Dendritic cell treated with granulocyte-macrophage colony-stimulating factor and Interleukin-4, amounts not matched to agents 40 ng/mL and 50 ng/mL, for 4 days (primary cell): ENCODE measurements at regions not wholly inside any gene's neighbourhood (a gene's known extent, or its start where the extent isn't known, plus 50 kb on each side); places are given as distances from the start of the nearest gene placed in this dataset.
"Not testable (repeated sequence)": the region's sequence is repeated elsewhere in the genome, so short reads cannot be mapped to it uniquely, and the experiment has no call there.

Source experiments
- H3K27ac Mint-ChIP-seq: one replicate; pipeline ENCODE4 v1.8.0; 2022; ENCODE audit warnings: mild to moderate bottlenecking, mixed read lengths
- H3K27me3 Mint-ChIP-seq: one replicate; pipeline ENCODE4 v1.8.0; 2022; ENCODE audit warnings: mild to moderate bottlenecking, mixed read lengths
- H3K36me3 Mint-ChIP-seq: one replicate; pipeline ENCODE4 v1.8.0; 2022; ENCODE audit warnings: low read depth, mixed read lengths
- H3K4me1 Mint-ChIP-seq: one replicate; pipeline ENCODE4 v1.8.0; 2022; ENCODE audit warnings: low read depth, mixed read lengths
- H3K4me3 Mint-ChIP-seq: one replicate; pipeline ENCODE4 v1.8.0; 2022; ENCODE audit warnings: mild to moderate bottlenecking, moderate library complexity, mixed read lengths
- H3K9me3 Mint-ChIP-seq: one replicate; pipeline ENCODE4 v1.8.0; 2022; ENCODE audit warnings: mixed read lengths
- intact Hi-C: fragments of 100-400 bp; cut with micrococcal nuclease; formaldehyde crosslinking; loops from one replicate; pipeline ENCODE4 v1.15.0; 2022

DNA sequence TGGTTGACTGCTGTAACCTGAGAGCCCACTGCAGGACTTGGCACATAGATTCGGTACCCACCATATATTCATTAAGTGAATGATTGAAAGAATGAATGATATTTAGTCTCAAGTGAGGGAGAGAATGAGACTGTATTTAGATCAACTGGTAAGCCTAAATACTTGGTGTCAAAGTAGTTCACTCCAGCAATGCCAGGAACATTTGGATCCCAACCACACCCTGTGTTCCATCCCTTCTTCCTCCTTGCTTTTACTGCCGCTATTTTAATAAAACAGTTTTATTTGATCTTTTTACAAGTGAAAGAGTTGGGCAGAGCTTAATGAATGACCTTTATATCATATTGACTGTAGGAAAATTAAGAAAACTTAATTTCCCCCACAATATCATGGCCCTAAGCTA, 473.6 kb upstream of the CBLB start:
- H3K27ac Mint-ChIP-seq: no peak overlapping the region
- H3K27me3 Mint-ChIP-seq: no peaks in the 10 kb centered on the region
- no peaks in the 10 kb centered on the region for H3K36me3 Mint-ChIP-seq
- intact Hi-C loops: no loop called here
- no peaks in the 10 kb centered on the region for H3K9me3 Mint-ChIP-seq
- H3K4me3 Mint-ChIP-seq: no peak overlapping the region
- H3K4me1 Mint-ChIP-seq: no peaks in the 10 kb centered on the region

DNA sequence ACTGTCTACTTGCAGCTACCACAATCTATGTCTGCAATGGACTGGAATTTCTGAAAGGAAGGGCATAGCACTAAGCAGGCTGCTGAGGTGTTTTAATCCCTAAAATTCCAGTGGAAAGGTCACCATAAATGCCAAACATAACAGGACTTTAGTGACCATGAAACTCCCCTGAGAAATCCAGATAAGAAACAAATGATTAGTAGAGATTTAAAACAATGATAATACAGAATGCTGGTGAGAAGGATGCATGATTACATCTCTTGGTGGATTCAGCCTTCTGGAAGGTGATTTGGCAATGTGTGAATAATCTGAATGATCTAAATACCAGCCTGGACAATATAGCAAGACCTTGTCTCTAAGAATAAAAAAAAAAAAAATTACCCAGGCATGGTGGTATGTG, 475.0 kb upstream of the CBLB start:
- Mint-ChIP-seq H3K27me3 (no peaks in the 10 kb centered on the region), H3K36me3 (no peaks in the 10 kb centered on the region), H3K4me3 (no peak overlapping the region), H3K27ac (no peak overlapping the region), H3K4me1 (no peaks in the 10 kb centered on the region), H3K9me3 (no peaks in the 10 kb centered on the region)
- intact Hi-C loops: no loop called here

DNA sequence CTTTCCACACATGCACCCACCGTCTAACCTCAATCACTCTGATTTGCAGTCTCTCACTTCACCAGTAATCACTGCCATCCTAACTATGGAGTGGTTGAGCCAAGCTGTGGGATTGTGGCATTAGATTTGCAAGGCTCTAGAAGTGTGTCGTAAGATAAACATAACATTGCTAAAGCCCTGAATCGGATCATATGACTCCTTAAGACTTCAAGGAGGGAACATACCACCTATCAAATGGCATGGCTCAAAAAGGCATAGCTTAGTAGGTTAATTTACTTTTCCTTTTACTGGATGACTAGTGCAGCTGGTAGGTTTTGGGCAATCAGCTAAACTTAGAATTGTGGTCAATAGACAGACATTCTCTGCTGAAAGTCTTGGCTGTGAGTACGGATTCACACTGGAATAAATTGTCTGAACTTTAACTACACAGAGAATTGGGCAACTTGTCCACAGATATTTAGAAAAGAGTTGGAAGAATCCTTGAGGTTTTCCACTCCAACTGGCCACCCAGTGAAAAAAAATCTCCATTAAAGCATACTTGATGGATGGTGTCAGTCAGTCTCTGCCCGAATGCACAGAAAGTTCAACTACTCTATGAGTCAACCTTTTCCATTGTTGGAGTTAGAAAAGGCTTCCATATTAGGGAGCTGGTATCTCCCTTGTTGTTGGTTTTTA, 476.7 kb upstream of the CBLB start:
- Mint-ChIP-seq H3K4me3 (no peak overlapping the region), H3K4me1 (no peaks in the 10 kb centered on the region), H3K36me3 (no peaks in the 10 kb centered on the region), H3K27me3 (no peaks in the 10 kb centered on the region), H3K9me3 (no peaks in the 10 kb centered on the region), H3K27ac (no peak overlapping the region)
- intact Hi-C loops: no loop called here

DNA sequence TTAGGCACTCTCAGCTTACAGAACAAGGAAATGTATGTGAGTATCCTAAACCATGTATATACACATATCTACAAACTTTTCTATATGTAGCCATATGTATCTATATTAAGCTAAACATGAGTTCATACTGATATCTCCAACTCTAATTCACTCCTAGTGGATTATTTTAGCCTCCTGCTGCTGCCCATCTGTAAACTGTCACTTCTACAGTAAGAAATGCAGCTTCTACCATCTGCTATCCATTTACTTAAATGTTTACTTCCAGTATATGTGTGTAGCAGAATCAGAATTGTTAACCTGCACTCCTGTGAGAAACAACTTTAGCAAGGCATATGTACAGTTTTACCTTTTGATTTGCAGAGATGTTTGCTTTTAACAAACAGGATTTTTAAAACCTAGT, 478.5 kb upstream of the CBLB start:
- Mint-ChIP-seq H3K4me3 (no peak overlapping the region), H3K4me1 (no peaks in the 10 kb centered on the region), H3K9me3 (peaks cover 4% of the 10 kb centered on the region), H3K27ac (no peak overlapping the region), H3K27me3 (no peaks in the 10 kb centered on the region), H3K36me3 (no peaks in the 10 kb centered on the region)
- intact Hi-C loops: no loop called here

DNA sequence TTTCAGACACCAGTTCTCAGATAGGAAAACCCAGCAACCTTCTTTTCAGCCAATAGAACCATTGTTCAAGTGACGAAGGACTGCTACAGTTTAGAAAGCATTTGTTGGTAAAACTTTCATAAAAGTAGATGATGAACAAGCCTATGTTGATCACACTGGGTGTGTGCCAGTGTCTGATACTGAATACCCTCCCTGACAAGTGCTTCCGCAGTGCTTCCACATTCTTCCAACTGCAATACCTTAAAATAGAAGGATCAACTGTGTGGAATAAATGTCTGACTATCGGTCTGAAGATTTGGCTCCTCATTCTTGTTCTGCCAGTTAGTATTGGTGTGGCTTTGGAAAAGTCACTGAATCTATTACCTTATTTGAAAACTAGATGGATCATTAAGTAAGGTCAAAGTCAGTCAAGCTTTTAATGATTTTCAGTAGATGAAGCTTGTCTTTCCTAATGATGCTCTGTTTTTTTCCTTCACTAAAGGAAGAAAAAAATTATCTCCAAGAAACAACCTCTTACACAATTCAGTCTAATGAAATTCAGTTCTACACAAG, 479.4 kb upstream of the CBLB start:
- H3K36me3 Mint-ChIP-seq: no peaks in the 10 kb centered on the region
- intact Hi-C loops: no loop called here
- peaks cover 13% of the 10 kb centered on the region for H3K9me3 Mint-ChIP-seq
- no peaks in the 10 kb centered on the region for H3K4me1 Mint-ChIP-seq
- no peak overlapping the region for H3K4me3 Mint-ChIP-seq
- H3K27me3 Mint-ChIP-seq: no peaks in the 10 kb centered on the region
- H3K27ac Mint-ChIP-seq: no peak overlapping the region

DNA sequence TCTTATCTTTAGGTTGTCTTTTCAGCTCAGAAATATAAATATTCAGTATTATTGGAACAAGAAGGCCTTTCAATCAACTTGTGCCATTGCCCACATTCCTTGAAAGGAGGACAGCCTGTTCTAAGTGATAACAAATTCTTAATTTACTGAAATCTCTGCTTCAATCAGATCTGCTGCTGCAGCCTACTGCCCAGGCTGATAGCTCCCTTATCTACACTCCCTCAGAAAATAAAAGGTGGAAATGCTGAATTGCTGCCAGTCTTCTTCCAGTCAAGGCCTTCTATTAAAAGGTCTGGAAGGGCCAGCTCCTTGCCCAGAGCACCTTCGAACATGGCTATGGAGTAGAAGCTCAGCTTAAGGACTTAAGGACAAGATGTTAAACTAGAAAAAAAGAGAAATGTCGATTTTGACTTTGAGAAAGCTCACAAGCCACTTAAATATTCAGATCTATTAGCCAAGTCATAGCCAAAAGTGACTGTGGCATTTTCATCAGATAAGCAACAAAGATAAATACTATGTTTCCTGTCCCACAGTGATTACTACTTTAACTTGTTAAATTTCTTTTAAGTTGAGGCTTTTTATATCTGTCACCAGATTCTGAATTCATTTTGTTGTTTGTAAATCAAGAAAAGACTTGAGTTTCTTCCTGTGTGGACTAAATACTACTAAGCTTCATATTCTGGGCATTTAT, 480.5 kb upstream of the CBLB start:
- H3K4me3 Mint-ChIP-seq: no peak overlapping the region
- no peaks in the 10 kb centered on the region for H3K4me1 Mint-ChIP-seq
- intact Hi-C loops: no loop called here
- no peaks in the 10 kb centered on the region for H3K36me3 Mint-ChIP-seq
- H3K27ac Mint-ChIP-seq: no peak overlapping the region
- no peaks in the 10 kb centered on the region for H3K27me3 Mint-ChIP-seq
- H3K9me3 Mint-ChIP-seq: peaks cover 24% of the 10 kb centered on the region

DNA sequence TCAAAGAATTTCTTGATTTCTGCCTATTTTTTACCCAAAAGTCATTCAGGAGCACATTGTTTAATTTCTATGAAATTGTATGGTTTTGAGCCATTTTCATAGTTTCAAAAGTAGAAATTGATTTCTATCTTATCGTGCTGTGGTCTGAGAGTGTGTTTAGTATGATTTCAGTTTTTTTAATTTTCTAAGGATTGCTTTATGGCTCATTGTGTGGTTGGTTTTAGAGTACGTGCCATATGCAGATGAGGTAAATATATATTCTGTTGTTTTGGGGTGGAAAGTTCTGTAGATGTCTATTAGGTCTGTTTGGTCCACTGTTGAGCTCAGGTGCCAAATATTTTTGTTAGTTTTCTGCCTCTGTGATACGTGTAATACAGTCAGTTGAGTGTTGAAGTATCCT, 487.1 kb upstream of the CBLB start:
- Mint-ChIP-seq H3K27ac (no peak overlapping the region), H3K4me3 (no peak overlapping the region), H3K9me3 (peaks cover 75% of the 10 kb centered on the region), H3K27me3 (no peaks in the 10 kb centered on the region), H3K36me3 (no peaks in the 10 kb centered on the region), H3K4me1 (no peaks in the 10 kb centered on the region)
- intact Hi-C loops: no loop called here

DNA sequence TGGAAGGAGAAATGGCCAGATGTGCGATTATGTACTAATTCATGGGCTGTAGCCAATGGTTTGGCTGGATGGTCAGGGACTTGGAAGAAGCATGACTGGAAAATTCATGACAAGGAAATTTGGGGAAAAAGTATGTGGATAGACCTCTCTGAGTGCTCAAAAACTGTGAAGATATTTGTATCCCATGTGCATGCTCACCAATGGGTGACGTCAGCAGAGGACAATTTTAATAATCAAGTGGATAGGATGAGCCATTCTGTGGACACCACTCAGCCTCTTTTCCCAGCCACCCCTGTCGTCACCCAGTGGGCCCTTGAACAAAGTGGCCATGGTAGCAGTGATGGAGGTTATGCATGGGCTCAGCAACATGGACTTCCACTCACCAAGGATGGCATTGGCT, 490.9 kb upstream of the CBLB start:
- H3K4me3 Mint-ChIP-seq: no peak overlapping the region
- no peak overlapping the region for H3K27ac Mint-ChIP-seq
- H3K27me3 Mint-ChIP-seq: no peaks in the 10 kb centered on the region
- H3K9me3 Mint-ChIP-seq: peaks cover 62% of the 10 kb centered on the region
- no peaks in the 10 kb centered on the region for H3K4me1 Mint-ChIP-seq
- intact Hi-C loops: no loop called here
- no peaks in the 10 kb centered on the region for H3K36me3 Mint-ChIP-seq

DNA sequence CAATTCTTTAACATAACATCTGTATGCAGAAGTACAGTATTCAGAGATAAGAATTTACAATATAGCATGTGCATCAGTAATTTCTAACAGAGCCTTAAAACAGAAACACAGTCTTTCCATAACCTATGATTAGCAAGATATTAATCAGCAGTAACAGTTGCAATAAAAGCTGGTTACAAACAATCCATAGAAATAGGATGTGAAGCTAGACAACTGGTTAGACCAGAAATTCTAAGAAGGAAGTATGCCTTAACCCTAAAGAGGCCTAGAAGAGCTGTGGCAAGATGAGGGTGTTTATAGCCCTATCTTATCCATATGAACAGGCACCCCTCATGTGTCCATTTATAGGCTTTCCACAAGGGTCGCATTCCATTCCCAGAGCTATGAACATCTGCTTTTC, 492.1 kb upstream of the CBLB start:
- H3K27ac Mint-ChIP-seq, H3K27me3 Mint-ChIP-seq, H3K36me3 Mint-ChIP-seq, H3K4me1 Mint-ChIP-seq, intact Hi-C loops, H3K4me3 Mint-ChIP-seq: not testable (repeated sequence)
- peaks cover 63% of the 10 kb centered on the region for H3K9me3 Mint-ChIP-seq

DNA sequence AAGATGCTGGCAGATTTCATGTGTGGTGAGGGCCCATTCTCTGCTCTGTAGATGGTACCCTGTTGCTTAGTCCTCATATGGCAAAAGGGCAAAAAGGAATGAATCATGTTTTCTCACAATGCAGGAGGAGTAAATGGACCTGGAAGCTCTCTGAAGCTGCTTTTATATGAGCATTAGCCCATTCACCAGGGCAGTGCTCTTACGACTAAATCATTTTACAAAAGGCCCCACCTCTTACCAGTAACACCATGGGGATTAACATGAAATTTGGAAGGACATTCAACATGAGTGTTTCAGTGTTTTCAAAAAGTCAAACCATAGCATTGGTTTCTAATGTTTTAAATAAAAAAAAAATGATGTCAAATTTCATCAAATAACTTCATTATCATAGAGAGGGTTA, 495.7 kb upstream of the CBLB start:
- intact Hi-C loops: no loop called here
- Mint-ChIP-seq H3K4me3 (no peak overlapping the region), H3K9me3 (peaks cover 39% of the 10 kb centered on the region), H3K27ac (no peak overlapping the region), H3K36me3 (no peaks in the 10 kb centered on the region), H3K27me3 (no peaks in the 10 kb centered on the region), H3K4me1 (no peaks in the 10 kb centered on the region)

DNA sequence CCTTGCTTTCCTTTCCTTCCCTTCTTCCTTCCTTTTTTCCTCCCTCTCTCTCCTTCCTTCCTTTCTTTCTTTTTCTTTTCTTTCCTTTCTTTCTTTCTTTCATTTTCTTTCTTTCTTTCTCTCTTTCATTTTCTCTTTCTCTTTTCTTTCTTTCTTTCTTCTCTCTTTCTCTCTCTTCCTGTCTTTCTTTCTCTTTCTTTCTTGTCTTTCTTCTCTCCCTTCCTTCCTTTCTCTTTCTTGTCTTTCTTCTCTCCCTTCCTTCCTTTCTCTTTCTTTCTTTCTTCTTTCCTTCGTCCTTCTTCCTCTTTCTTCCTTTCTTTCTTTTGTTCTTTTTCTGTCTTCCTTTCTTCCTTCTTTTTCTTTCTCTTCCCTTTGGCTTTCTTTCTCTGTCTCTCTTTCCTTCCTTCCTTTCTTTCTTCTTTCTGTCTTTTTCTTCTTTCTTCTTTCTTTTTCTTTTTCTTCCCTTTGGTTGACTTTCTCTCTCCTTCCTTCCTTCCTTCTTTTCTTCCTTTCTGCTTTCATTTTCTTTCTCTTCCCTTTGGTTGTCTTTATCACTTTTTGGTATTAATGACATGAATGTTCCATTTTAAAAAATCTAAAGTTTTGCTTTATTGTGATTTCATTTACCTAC, 496.4 kb upstream of the CBLB start:
- Mint-ChIP-seq H3K36me3 (no peaks in the 10 kb centered on the region), H3K4me3 (no peak overlapping the region), H3K27me3 (no peaks in the 10 kb centered on the region), H3K27ac (no peak overlapping the region), H3K9me3 (peaks cover 32% of the 10 kb centered on the region), H3K4me1 (no peaks in the 10 kb centered on the region)
- intact Hi-C loops: no loop called here

DNA sequence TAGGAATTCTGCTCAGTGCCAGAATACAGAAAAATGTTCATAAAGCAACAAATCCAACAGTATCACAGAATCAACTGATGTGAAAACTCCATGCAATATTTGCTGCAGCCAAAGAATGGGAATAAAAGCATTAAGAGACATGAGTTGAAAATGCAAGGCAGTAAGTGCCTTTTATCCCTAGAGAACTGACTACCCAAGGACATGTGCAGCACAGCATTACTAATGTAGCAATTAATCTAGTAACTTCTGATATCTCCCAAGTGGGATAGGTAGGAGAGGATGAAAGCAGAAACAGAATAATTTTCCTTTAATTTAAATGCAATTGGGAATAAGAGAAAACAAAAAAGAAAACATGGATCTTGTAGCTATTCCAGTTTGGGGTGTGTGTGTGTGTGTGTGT, 497.5 kb upstream of the CBLB start:
- Mint-ChIP-seq H3K4me3 (no peak overlapping the region), H3K27me3 (no peaks in the 10 kb centered on the region), H3K9me3 (peaks cover 24% of the 10 kb centered on the region), H3K4me1 (no peaks in the 10 kb centered on the region), H3K27ac (no peak overlapping the region), H3K36me3 (no peaks in the 10 kb centered on the region)
- intact Hi-C loops: no loop called here

DNA sequence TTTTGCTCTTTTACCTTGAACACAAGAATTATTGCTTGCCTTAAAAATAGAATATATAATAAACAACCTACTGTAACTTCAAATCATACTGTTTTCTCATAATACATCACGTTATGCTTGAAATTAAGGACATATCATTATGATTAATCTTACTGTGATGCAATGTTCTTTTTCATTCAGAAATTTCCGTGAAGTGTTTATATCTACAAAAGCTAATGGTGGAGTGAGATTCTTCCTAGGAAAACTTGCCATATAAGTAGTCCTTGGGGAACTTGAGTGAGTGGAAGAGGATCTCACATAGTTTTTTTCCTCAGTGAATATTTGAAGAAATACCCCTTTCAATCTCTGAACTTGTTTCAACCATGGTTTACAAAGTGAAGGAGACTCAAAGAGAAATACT, 498.7 kb upstream of the CBLB start:
- intact Hi-C loops: no loop called here
- no peak overlapping the region for H3K27ac Mint-ChIP-seq
- H3K4me3 Mint-ChIP-seq: no peak overlapping the region
- no peaks in the 10 kb centered on the region for H3K27me3 Mint-ChIP-seq
- peaks cover 13% of the 10 kb centered on the region for H3K9me3 Mint-ChIP-seq
- H3K36me3 Mint-ChIP-seq: no peaks in the 10 kb centered on the region
- no peaks in the 10 kb centered on the region for H3K4me1 Mint-ChIP-seq

DNA sequence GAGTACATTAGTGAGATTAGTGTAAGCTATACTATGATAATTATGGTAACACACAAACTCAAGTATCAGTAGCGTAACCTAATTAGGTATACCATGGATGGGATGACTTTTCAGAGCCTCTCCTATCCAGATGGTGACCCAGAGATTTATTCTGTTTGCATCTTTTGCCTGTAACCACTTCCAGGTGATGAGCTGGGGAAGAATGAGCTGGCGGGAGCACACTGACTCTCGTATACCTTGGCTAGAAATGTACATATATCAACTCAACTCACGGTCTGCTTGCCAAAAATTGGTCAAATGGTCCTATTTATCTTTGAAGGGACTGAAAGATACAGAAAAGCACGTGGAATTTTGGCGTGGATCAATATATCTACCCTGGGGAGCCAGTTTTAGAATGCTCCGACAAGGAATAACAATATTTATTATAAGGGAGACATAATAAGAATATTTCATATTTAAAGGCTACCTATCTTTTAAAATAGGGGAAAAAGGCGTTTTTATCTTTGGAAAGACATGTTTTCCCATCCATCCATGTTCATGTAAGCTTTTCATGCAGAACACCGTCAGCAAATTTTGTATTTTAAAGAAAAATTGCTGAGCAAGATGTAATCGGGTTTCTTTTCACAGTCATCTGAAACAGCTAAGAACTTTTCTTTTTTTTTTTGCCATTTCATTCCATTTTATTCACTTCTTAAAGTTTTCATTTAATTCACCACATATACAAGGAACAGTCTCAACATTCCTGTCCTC, 502.6 kb upstream of the CBLB start:
- Mint-ChIP-seq H3K4me3 (no peak overlapping the region), H3K9me3 (no peaks in the 10 kb centered on the region), H3K36me3 (no peaks in the 10 kb centered on the region), H3K27me3 (no peaks in the 10 kb centered on the region), H3K4me1 (no peaks in the 10 kb centered on the region), H3K27ac (no peak overlapping the region)
- intact Hi-C loops: no loop called here
